ENCODE measurements at regions not wholly inside any gene's neighbourhood (a gene's known extent, or its start where the extent isn't known, plus 50 kb on each side); places are given as distances from the start of the nearest gene placed in this dataset.

GRCh38 chr20:60787276-60787675 lies 464.8 kb upstream of the CDH4 start:
- TF ChIP-seq CTCF (IDR thresholded peaks at IDR 0.05) (no peak), POLR2A (IDR thresholded peaks at IDR 0.05) (no peak), POLR2AphosphoS5 (IDR thresholded peaks at IDR 0.05) (no peak)

All from stomach (tissue), 4 donors.